Uterus (tissue), 3 donors: ENCODE measurements at regions not wholly inside any gene's neighbourhood (a gene's known extent, or its start where the extent isn't known, plus 50 kb on each side); places are given as distances from the start of the nearest gene placed in this dataset.

Experiments used
- DNase-seq, 2 donors: peaks; one replicate each; pipeline ENCODE4 v3.0.0-alpha.2; 2019 to 2020
- H3K27ac ChIP-seq, 2 donors: fragments of 200-600 bp; sonication (generic); 1 replicate in 1 of 2; 2 replicates in 1 of 2; pipeline ENCODE4 v1.5.1; 2016 to 2018
- H3K27me3 ChIP-seq, 2 donors: fragments of 200-600 bp; sonication (generic); one replicate each; pipeline ENCODE4 v1.5.1; 2018 to 2019; ENCODE audit warnings: control low read depth in 1 of 2
- H3K36me3 ChIP-seq, 2 donors: fragments of 200-600 bp; sonication (generic); one replicate each; pipeline ENCODE4 v1.5.1; 2019; ENCODE audit warnings: control low read depth in 1 of 2
- H3K4me1 ChIP-seq, 2 donors: fragments of 200-600 bp; sonication (generic); one replicate each; pipeline ENCODE4 v1.5.1; 2018 to 2019; ENCODE audit warnings: control low read depth in 1 of 2
- H3K4me3 ChIP-seq, 2 donors: fragments of 200-600 bp; sonication (generic); 1 replicate in 1 of 2; 2 replicates in 1 of 2; pipeline ENCODE4 v1.5.1; 2018 to 2019; ENCODE audit warnings: mild to moderate bottlenecking in 1 of 2
- H3K9me3 ChIP-seq, 2 donors: fragments of 200-600 bp; sonication (generic); one replicate each; pipeline ENCODE4 v1.5.1; 2019; ENCODE audit warnings: control low read depth in 1 of 2
- POLR2A ChIP-seq, 2 donors: fragments of 450-650 bp; IDR thresholded peaks; one replicate each; pipeline ENCODE4 v1.6.1; 2016; ENCODE audit warnings: antibody characterized with exemption in 2 of 2, mild to moderate bottlenecking in 1 of 2, moderate library complexity in 1 of 2
- intact Hi-C: fragments of 100-400 bp; cut with DNase I; formaldehyde crosslinking; loops from one replicate; pipeline ENCODE4 v1.15.1; 2023; ENCODE audit warnings: low total_unique reads
- TF ChIP-seq, protein P1 (sequence below), 4 experiments: fragments of 200-600 bp in 2 of 4; fragments of 450-650 bp in 2 of 4; sonication (generic) in 2 of 4; IDR thresholded peaks; one replicate each; pipeline ENCODE4 v1.5.1; 2016 to 2019; ENCODE audit warnings: antibody characterized with exemption in 4 of 4, mild to moderate bottlenecking in 2 of 4, moderate library complexity in 1 of 4
- donor health status: DM: yes; HTN: yes; CAD: no.

- Histone ChIP-seq H3K36me3 (no peaks in the 10 kb centered on the region), H3K9me3 (no peaks in the 10 kb centered on the region), H3K27ac (no peak overlapping the region), H3K27me3 (no peaks in the 10 kb centered on the region), H3K4me1 (no peaks in the 10 kb centered on the region), H3K4me3 (no peak overlapping the region)
- no peak for DNase-seq
- intact Hi-C loops: no loop called here
- TF ChIP-seq POLR2A (IDR thresholded peaks at IDR 0.05): no peak
- TF ChIP-seq, protein P1, sequence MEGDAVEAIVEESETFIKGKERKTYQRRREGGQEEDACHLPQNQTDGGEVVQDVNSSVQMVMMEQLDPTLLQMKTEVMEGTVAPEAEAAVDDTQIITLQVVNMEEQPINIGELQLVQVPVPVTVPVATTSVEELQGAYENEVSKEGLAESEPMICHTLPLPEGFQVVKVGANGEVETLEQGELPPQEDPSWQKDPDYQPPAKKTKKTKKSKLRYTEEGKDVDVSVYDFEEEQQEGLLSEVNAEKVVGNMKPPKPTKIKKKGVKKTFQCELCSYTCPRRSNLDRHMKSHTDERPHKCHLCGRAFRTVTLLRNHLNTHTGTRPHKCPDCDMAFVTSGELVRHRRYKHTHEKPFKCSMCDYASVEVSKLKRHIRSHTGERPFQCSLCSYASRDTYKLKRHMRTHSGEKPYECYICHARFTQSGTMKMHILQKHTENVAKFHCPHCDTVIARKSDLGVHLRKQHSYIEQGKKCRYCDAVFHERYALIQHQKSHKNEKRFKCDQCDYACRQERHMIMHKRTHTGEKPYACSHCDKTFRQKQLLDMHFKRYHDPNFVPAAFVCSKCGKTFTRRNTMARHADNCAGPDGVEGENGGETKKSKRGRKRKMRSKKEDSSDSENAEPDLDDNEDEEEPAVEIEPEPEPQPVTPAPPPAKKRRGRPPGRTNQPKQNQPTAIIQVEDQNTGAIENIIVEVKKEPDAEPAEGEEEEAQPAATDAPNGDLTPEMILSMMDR (IDR thresholded peaks at IDR 0.05): no peak
Measured at GRCh38 chr18:38406607-38407006, 841.0 kb upstream of the CELF4 start.

DNA sequence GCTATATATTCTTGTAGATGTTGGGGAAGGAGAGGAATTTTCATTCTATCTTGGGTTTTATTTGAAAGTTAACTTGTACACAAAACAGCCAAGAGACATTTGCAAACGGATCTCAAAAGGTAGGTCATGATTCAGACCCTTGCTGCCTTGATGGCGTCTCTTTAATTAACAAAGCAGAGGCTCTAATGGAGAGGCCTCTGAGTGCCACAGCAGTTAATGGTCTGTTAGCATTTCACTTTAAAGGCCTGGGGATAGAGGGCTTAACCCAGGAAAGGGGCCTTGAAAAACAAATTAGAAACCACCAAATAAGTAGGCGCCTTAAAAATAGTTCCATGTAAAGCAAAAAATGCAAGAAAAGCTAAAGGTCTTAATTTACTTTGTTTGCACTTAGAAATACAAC is 836.9 kb upstream of the CELF4 start:
- TF ChIP-seq POLR2A (IDR thresholded peaks at IDR 0.05): no peak
- intact Hi-C loops: no loop called here
- no peaks in the 10 kb centered on the region for H3K4me1 ChIP-seq
- H3K4me3 ChIP-seq: no peak overlapping the region
- H3K9me3 ChIP-seq: no peaks in the 10 kb centered on the region
- no peak for DNase-seq
- H3K27me3 ChIP-seq: no peaks in the 10 kb centered on the region
- no peaks in the 10 kb centered on the region for H3K36me3 ChIP-seq
- H3K27ac ChIP-seq: no peak overlapping the region

DNA sequence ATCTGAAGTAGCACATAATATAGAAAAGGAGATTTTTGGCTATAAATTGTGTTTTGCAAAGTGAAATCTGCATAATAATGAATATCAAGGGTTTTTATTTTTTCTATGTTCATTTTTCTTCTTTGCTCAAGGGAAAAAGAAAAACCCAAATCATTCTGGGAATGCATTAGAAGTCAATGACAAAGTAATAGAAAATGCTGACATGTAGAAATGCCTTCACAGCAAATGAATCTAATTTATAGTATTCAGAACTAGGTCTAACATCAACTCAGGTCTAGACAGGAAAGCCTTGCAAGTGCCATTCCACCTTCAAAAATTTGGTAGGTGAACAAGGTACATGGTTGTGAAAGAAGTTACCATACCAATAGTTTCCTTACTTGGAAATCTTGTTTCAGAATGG is 831.5 kb upstream of the CELF4 start:
- no peak for TF ChIP-seq POLR2A (IDR thresholded peaks at IDR 0.05)
- TF ChIP-seq, protein P1 (IDR thresholded peaks at IDR 0.05): no peak
- no peaks in the 10 kb centered on the region for H3K27me3 ChIP-seq
- H3K36me3 ChIP-seq: no peaks in the 10 kb centered on the region
- no peak for DNase-seq
- H3K27ac ChIP-seq: no peak overlapping the region
- intact Hi-C loops: no loop called here
- no peaks in the 10 kb centered on the region for H3K4me1 ChIP-seq
- no peaks in the 10 kb centered on the region for H3K9me3 ChIP-seq
- no peak overlapping the region for H3K4me3 ChIP-seq

DNA sequence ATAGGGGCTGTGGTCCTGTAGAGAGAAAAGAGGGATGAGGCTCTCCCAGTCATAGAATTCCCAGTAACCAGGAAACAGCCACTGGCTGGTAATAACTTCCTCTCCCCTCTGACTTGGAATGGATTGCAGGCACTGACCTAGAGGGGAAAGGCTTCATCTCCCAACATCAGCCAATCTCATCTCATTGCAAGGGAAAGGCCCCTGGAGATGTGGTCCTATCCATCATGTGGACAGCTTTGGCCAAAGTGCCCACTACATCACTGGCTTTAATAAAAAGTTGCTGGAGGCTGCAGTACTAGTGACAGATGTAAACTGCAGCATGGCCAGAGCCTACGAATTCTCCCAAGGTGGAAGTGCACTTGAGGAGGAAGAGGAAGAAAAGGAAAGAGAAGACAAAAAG is 820.5 kb upstream of the CELF4 start:
- DNase-seq: no peak
- TF ChIP-seq, protein P1 (IDR thresholded peaks at IDR 0.05): no peak
- TF ChIP-seq POLR2A (IDR thresholded peaks at IDR 0.05): no peak
- no peak overlapping the region for H3K27ac ChIP-seq
- no peaks in the 10 kb centered on the region for H3K9me3 ChIP-seq
- no peaks in the 10 kb centered on the region for H3K27me3 ChIP-seq
- no peaks in the 10 kb centered on the region for H3K4me1 ChIP-seq
- intact Hi-C loops: no loop called here
- no peaks in the 10 kb centered on the region for H3K36me3 ChIP-seq
- no peak overlapping the region for H3K4me3 ChIP-seq

GRCh38 chr18:38369772-38370690 is 804.4 kb upstream of the CELF4 start:
- no peak overlapping the region for H3K27ac ChIP-seq
- TF ChIP-seq, protein P1 (IDR thresholded peaks at IDR 0.05): no peak
- no peak for TF ChIP-seq POLR2A (IDR thresholded peaks at IDR 0.05)
- H3K4me3 ChIP-seq: no peak overlapping the region
- H3K36me3 ChIP-seq: no peaks in the 10 kb centered on the region
- no peaks in the 10 kb centered on the region for H3K4me1 ChIP-seq
- no peaks in the 10 kb centered on the region for H3K27me3 ChIP-seq
- intact Hi-C loops: no loop called here
- H3K9me3 ChIP-seq: no peaks in the 10 kb centered on the region
- no peak for DNase-seq
